GM21576 (cell line): ENCODE measurements at regions not wholly inside any gene's neighbourhood (a gene's known extent, or its start where the extent isn't known, plus 50 kb on each side); places are given as distances from the start of the nearest gene placed in this dataset.
"Not testable (repeated sequence)": the region's sequence is repeated elsewhere in the genome, so short reads cannot be mapped to it uniquely, and the experiment has no call there.

ENCODE experiments used
- ATAC-seq: cut with Tn5 transposase; IDR thresholded peaks from one replicate; pipeline ENCODE4 v1.9.1; 2021; ENCODE audit warnings: mild to moderate bottlenecking, moderate library complexity; ENCODE audit not compliant: unreplicated experiment

GRCh38 chr6:1445650-1446330, 56.4 kb downstream of the FOXF2 start:
- ATAC-seq: no peak

- ATAC-seq: no peak
These were observed 60.5 kb downstream of the FOXF2 start for GRCh38 chr6:1449896-1450295.

- ATAC-seq: no peak
These were observed 63.6 kb downstream of the FOXF2 start for GRCh38 chr6:1453024-1453423.

GRCh38 chr6:1456816-1457215, 67.4 kb downstream of the FOXF2 start:
- ATAC-seq: not testable (repeated sequence)

GRCh38 chr6:1461207-1461606, 71.8 kb downstream of the FOXF2 start:
- no peak for ATAC-seq

GRCh38 chr6:1461736-1462135, 72.4 kb downstream of the FOXF2 start:
- no peak for ATAC-seq

- no peak for ATAC-seq
These were observed 73.9 kb downstream of the FOXF2 start for GRCh38 chr6:1463275-1463674.

GRCh38 chr6:1463751-1464426, 74.5 kb downstream of the FOXF2 start:
- ATAC-seq: no peak

- no peak for ATAC-seq
These were observed 75.5 kb downstream of the FOXF2 start for GRCh38 chr6:1464781-1465370.

- ATAC-seq: no peak
These were observed 78.8 kb downstream of the FOXF2 start for GRCh38 chr6:1468126-1468525.

- ATAC-seq: no peak
These were observed 80.7 kb downstream of the FOXF2 start for GRCh38 chr6:1470040-1470439.

- ATAC-seq: no peak
These were observed 83.3 kb downstream of the FOXF2 start for GRCh38 chr6:1472643-1473042.

- ATAC-seq: no peak
These were observed 83.8 kb downstream of the FOXF2 start for GRCh38 chr6:1473166-1473565.

GRCh38 chr6:1473598-1473997, 84.2 kb downstream of the FOXF2 start:
- no peak for ATAC-seq

GRCh38 chr6:1474205-1474604, 84.8 kb downstream of the FOXF2 start:
- no peak for ATAC-seq

GRCh38 chr6:1475174-1475573, 85.8 kb downstream of the FOXF2 start:
- ATAC-seq: no peak

- no peak for ATAC-seq
These were observed 88.2 kb downstream of the FOXF2 start for GRCh38 chr6:1477432-1478090.

- ATAC-seq: not testable (repeated sequence)
These were observed 88.9 kb downstream of the FOXF2 start for GRCh38 chr6:1478163-1478826.

- ATAC-seq: no peak
These were observed 89.7 kb downstream of the FOXF2 start for GRCh38 chr6:1479095-1479494.

- ATAC-seq: no peak
These were observed 90.3 kb downstream of the FOXF2 start for GRCh38 chr6:1479601-1480221.

- ATAC-seq: no peak
These were observed 91.9 kb downstream of the FOXF2 start for GRCh38 chr6:1481286-1481685.
